HG03103 (cell line): ENCODE measurements at regions not wholly inside any gene's neighbourhood (a gene's known extent, or its start where the extent isn't known, plus 50 kb on each side); places are given as distances from the start of the nearest gene placed in this dataset.
"Not testable (repeated sequence)": the region's sequence is repeated elsewhere in the genome, so short reads cannot be mapped to it uniquely, and the experiment has no call there.

Experiments
- ATAC-seq: cut with Tn5 transposase; IDR thresholded peaks from one replicate; pipeline ENCODE4 v1.9.1; 2021; ENCODE audit warnings: low read depth; ENCODE audit not compliant: unreplicated experiment

GRCh38 chr21:35204850-35205541 is 155.9 kb upstream of the RUNX1 start:
- ATAC-seq = no peak

GRCh38 chr21:35204125-35204524 is 155.0 kb upstream of the RUNX1 start:
- ATAC-seq = no peak

GRCh38 chr21:35203093-35203977 is 154.2 kb upstream of the RUNX1 start:
- no peak for ATAC-seq

GRCh38 chr21:35202431-35202830 is 153.3 kb upstream of the RUNX1 start:
- no peak for ATAC-seq

GRCh38 chr21:35201799-35202198 is 152.7 kb upstream of the RUNX1 start:
- ATAC-seq = no peak

GRCh38 chr21:35201288-35201687 is 152.2 kb upstream of the RUNX1 start:
- ATAC-seq = no peak

GRCh38 chr21:35199733-35200015 is 150.6 kb upstream of the RUNX1 start:
- no peak for ATAC-seq

- no peak for ATAC-seq
These were observed 150.1 kb upstream of the RUNX1 start for GRCh38 chr21:35198982-35199732.

- ATAC-seq = no peak
These were observed 149.5 kb upstream of the RUNX1 start for GRCh38 chr21:35198565-35198964.

GRCh38 chr21:35197992-35198431 is 148.9 kb upstream of the RUNX1 start:
- ATAC-seq = no peak

- ATAC-seq = no peak
These were observed 148.1 kb upstream of the RUNX1 start for GRCh38 chr21:35197191-35197590.

- ATAC-seq = no peak
These were observed 147.0 kb upstream of the RUNX1 start for GRCh38 chr21:35196128-35196527.

- ATAC-seq = no peak
These were observed 146.1 kb upstream of the RUNX1 start for GRCh38 chr21:35195232-35195631.

- ATAC-seq = no peak
These were observed 142.7 kb upstream of the RUNX1 start for GRCh38 chr21:35191754-35192153.

GRCh38 chr21:35191128-35191527 is 142.0 kb upstream of the RUNX1 start:
- ATAC-seq = no peak

- ATAC-seq = no peak
These were observed 141.1 kb upstream of the RUNX1 start for GRCh38 chr21:35190201-35190701.

- ATAC-seq = peak; percentile 96
These were observed 140.2 kb upstream of the RUNX1 start for GRCh38 chr21:35189077-35189863.

GRCh38 chr21:35183389-35183788 is 134.3 kb upstream of the RUNX1 start:
- ATAC-seq = not testable (repeated sequence)

GRCh38 chr21:35179990-35180540 is 131.0 kb upstream of the RUNX1 start:
- ATAC-seq = no peak

- ATAC-seq = no peak
These were observed 129.7 kb upstream of the RUNX1 start for GRCh38 chr21:35178827-35179226.
